Esophagus mucosa (tissue), 1 donor: ENCODE measurements at regions not wholly inside any gene's neighbourhood (a gene's known extent, or its start where the extent isn't known, plus 50 kb on each side); places are given as distances from the start of the nearest gene placed in this dataset.

ENCODE experiments used
- ATAC-seq: fragments of 200-7000 bp; cut with Tn5 transposase; one replicate; pipeline ENCODE4 v1.9.1; 2020
- donor health status: DM: yes; HTN: yes; CAD: no.

- no peak for ATAC-seq
These were observed 71.6 kb downstream of the MYEOV start for GRCh38 chr11:69365558-69365957.

- no peak for ATAC-seq
These were observed 72.6 kb downstream of the MYEOV start for GRCh38 chr11:69366591-69366990.

- peak; percentile 19 for ATAC-seq
These were observed 73.4 kb downstream of the MYEOV start for GRCh38 chr11:69367211-69367964.

- peak; percentile 48 for ATAC-seq
These were observed 74.3 kb downstream of the MYEOV start for GRCh38 chr11:69368119-69368880.

- no peak for ATAC-seq
These were observed 75.4 kb downstream of the MYEOV start for GRCh38 chr11:69369210-69369825.

- ATAC-seq: no peak
These were observed 76.0 kb downstream of the MYEOV start for GRCh38 chr11:69369945-69370344.

- no peak for ATAC-seq
These were observed 77.2 kb downstream of the MYEOV start for GRCh38 chr11:69370984-69371709.

GRCh38 chr11:69371731-69372588, 78.0 kb downstream of the MYEOV start:
- no peak for ATAC-seq

- ATAC-seq: no peak
These were observed 78.8 kb downstream of the MYEOV start for GRCh38 chr11:69372589-69373250.

- no peak for ATAC-seq
These were observed 79.3 kb downstream of the MYEOV start for GRCh38 chr11:69373251-69373635.

GRCh38 chr11:69374110-69374945, 80.4 kb downstream of the MYEOV start:
- peak; percentile 11 for ATAC-seq

GRCh38 chr11:69374946-69375310, 81.0 kb downstream of the MYEOV start:
- ATAC-seq: no peak

- ATAC-seq: no peak
These were observed 81.6 kb downstream of the MYEOV start for GRCh38 chr11:69375316-69376154.

GRCh38 chr11:69376155-69377028, 82.4 kb downstream of the MYEOV start:
- ATAC-seq: peak; percentile 68

GRCh38 chr11:69377029-69377952, 83.3 kb downstream of the MYEOV start:
- peak; percentile 46 for ATAC-seq

- ATAC-seq: no peak
These were observed 84.0 kb downstream of the MYEOV start for GRCh38 chr11:69377953-69378302.
